IPS DF 4.7 (cell line): ENCODE measurements at regions not wholly inside any gene's neighbourhood (a gene's known extent, or its start where the extent isn't known, plus 50 kb on each side); places are given as distances from the start of the nearest gene placed in this dataset.
"Not testable (repeated sequence)": the region's sequence is repeated elsewhere in the genome, so short reads cannot be mapped to it uniquely, and the experiment has no call there.

Experiments used
- DNase-seq: peaks from one replicate; pipeline ENCODE4 v3.0.0-alpha.2; 2013; ENCODE audit warnings: low spot score; ENCODE audit errors: extremely low read depth

DNA sequence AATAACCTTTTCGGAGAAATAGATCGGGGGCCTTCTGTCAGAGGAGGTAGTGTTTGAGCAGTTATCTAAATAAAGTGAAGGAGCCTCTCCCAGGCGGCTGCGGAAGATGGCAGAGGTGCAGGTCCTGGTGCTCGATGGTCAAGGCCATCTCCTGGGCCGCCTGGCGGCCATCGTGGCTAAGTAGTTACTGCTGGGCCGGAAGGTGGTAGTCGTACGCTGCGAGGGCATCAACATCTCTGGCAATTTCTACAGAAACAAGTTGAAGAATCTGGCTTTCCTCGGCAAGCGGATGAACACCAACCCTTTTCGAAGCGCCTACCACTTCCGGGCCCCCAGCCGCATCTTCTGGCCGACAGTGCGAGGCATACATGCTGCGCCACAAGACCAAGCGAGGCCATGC is 186.1 kb downstream of the KTN1 start:
- no peak for DNase-seq

DNA sequence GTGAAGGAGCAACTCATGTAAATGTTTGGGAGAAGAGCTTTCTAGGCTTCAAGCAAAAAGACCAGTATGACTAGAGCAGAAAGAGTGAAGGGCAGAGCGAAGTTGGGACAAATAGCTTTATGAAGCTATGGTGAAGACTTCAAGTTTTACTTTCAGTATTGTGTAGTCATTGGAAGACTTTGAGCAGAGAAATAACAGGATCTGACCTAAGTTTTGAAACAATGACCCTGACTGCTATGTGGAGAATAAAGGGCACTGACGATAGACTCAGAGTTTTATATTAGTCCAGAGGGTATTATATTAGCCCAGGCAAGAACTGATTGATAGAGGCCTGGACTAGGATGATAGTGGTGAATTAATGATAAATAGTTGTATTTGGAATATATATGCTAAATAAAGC is 187.3 kb downstream of the KTN1 start:
- DNase-seq: no peak

GRCh38 chr14:55769877-55770276 is 189.9 kb downstream of the KTN1 start:
- DNase-seq: no peak

DNA sequence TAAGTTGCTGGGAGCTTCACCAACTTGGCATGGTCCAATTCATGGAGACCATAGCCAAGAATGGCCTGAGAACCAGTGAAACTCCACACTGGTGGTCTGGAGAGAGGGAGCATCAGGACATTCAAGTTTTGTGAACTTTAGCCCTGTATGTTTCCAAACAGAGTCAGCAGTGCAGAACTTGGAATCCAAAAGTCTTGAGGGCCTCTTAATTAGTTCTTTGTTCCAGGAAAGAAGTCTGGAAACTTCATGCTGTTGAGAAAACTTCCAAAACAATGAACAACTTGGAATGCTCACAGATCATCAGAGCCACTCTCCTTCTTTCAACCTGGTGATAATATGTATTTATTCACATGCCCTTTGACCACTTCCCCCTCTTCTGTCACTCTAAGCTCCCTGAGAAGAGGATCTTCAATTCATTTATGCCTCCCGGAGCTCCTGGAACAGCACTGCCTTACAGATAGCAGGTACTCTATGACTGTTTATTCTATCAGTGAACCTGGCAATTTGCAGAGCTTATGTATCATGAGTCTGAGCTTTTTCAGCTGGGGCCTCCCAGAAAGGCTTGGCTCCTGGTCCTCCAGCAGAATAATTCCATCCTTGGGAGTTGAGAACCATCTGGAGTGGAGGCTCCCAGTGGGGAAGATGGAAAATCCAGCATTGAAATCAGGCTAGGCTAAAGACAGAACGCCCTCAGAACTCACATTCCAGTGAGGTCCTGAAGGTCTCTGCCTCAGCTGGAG is 191.4 kb downstream of the KTN1 start:
- DNase-seq: no peak

DNA sequence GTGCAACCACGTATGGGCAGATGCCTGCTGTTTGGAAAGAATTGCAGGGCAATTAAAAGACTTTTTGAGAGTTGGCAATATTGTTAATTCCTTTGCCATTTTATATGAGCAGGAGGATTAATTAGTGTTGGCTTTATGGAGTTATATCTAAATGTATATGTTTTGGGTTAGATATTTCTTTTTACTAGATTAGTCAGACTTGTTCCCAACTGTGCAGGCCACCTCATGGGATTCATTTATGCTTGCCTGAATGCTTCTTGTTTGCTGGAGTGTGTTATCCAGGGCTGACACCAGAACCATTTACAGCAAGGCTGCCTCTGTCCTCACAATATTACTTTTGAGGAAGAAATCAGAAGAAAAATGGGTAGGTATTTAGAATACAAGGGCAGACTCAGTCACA is 192.5 kb downstream of the KTN1 start:
- DNase-seq: no peak

- no peak for DNase-seq
Measured at GRCh38 chr14:55773312-55773711, 193.3 kb downstream of the KTN1 start.

DNA sequence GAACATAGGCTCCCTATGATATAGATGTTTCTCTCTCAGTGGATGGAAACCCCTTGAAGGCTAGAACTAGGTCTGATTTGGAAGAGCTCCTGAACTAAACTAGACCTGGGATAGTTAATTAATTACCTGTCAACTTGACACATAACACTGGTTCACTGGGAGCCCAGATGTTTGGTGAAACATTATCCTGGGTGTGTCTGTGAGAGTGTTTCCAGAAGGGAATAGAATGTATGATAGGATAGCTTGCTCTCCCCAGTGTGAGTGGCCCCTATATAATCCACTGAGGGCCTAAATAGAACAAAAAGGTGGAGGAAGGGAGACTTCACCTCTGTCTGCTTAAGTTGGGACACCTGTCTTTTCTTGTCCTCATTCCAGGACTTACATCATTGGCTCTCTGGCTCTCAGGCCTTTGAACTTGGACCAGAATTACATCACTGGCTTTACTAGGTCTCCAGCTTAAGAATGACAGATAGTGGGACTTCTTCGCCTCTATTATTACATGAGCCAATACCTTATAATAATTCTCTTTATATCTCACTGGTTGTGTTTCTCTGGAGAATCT is 194.1 kb downstream of the KTN1 start:
- no peak for DNase-seq

- DNase-seq: no peak
Measured at GRCh38 chr14:55777877-55778276, 197.9 kb downstream of the KTN1 start.

DNA sequence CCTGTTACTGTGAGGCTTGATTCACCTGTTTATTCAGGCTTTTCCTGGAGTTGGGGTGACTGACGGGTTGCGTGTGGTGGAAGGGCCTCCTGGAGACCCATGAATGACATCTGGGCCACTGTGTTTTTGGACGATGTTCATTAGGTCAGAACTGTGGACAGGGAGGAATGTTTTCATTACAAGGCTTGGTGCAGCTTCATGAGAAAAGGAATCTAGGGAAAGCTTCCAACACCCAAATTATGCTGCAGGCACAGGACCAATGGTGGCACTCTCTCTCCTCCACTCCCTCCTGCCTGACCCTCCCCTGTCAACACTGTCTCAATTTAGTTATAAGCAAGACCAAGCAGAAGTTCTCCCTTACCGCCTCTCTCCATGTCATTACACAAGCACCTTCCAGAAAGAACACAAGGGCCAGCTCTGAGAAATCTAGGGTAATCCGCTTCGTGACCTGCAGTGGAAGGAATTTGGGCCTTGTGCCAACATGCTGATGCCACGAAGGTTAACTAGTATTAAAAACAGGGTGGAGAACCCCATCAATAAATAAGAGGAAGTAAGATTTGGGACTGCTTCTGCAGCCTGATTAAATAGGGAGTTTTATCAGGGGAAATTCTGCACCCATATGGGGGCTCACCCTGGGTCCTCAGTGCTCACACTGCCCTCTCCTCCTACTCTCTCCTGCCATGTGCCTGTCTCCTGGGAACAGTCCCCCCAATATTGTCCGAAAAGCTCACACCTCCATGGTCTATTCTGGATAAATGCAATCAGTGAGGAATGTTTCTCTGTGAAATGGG is 200.3 kb downstream of the KTN1 start:
- no peak for DNase-seq

- DNase-seq: no peak
Measured at GRCh38 chr14:55781046-55781445, 201.0 kb downstream of the KTN1 start.

GRCh38 chr14:55782166-55782565 is 202.2 kb downstream of the KTN1 start:
- no peak for DNase-seq

- DNase-seq: no peak
Measured at GRCh38 chr14:55789406-55789805, 209.4 kb downstream of the KTN1 start.

- DNase-seq: no peak
Measured at GRCh38 chr14:55794655-55795595, 214.9 kb downstream of the KTN1 start.

- not testable (repeated sequence) for DNase-seq
Measured at GRCh38 chr14:55796513-55796912, 216.5 kb downstream of the KTN1 start.

GRCh38 chr14:55798406-55798805 is 218.4 kb downstream of the KTN1 start:
- no peak for DNase-seq

- no peak for DNase-seq
Measured at GRCh38 chr14:55799508-55800095, 219.6 kb downstream of the KTN1 start.

- no peak for DNase-seq
Measured at GRCh38 chr14:55800156-55800785, 220.3 kb downstream of the KTN1 start.

DNA sequence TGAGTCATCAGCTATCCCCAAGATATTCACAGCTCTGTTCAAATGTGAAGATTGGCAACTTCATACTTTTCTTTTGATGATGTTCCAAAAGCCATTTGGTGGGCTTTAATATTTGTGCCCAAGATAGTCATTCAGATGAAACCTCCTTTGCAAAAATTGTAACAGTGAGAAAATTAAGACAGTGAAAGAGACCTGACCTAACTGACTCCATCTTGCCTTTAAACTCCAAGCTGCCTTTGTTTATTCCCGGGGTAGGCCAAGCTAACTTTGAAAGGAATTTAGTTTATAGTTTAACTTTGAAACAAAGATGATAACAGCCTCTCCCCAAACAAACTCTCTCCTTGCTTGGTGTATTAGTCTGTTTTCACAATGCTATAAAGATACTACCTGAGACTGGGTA is 221.1 kb downstream of the KTN1 start:
- no peak for DNase-seq

DNA sequence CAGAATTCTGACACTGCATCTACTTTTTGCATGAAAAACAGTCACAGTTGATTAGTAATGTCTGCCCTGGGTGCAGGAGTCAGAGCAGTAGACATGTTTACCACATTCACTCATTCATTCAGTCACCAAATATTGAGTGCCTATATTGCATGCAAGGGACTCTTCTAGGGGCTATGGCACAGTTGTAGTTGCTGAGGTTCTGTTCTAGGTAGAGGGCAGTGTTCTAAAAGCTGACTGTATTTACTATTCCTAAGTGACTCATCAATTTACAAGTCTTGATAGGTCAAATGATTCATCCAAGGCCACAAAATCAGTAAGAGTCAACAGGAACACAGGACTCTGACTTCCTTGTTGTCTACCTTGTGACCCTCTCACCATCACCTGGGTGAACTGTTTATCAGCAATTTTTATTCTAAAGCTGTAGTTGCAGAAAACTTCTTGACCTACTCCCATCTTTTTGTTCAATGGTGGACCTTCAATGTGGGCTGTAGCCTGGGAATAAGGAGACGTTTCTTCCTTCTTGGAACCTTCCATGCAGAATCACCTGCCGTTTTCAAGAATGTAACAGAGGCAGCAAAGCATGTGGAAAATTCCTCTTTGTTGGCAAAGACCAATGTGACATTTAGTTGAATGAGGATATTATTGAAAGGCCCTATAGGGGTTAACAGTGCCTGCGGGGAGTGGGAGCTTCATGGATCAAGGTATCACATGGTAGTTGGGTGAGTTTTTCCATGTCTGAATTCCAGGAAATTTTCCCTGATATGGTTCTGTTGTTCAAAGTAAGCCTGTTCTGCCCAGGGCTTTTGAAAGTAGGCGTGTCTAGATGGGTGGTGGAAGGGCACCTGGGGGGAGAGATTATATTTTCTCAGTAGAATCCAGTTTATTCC is 223.2 kb downstream of the KTN1 start:
- DNase-seq: no peak
